ENCODE measurements at regions not wholly inside any gene's neighbourhood (a gene's known extent, or its start where the extent isn't known, plus 50 kb on each side); places are given as distances from the start of the nearest gene placed in this dataset.

DNA sequence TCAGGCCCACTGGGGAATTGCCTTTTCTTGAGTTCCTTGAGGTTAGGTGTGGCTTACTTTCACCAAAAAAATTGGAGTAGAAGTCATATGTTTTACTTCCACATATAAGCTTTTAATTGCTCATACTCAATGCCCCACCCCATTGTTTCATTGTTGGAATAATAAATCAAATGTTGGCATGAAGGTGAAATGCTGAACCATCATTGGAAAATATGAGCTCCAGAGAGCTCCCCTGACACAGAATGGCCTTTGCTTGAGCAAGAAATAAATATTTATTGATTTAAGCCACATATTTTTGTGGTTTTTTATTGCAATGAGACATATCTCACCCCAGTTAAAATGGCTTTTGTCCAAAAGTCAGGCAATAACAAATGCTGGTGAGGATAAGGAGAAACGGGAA, 167.3 kb upstream of the SRD5A2 start:
- TF ChIP-seq, protein P1, sequence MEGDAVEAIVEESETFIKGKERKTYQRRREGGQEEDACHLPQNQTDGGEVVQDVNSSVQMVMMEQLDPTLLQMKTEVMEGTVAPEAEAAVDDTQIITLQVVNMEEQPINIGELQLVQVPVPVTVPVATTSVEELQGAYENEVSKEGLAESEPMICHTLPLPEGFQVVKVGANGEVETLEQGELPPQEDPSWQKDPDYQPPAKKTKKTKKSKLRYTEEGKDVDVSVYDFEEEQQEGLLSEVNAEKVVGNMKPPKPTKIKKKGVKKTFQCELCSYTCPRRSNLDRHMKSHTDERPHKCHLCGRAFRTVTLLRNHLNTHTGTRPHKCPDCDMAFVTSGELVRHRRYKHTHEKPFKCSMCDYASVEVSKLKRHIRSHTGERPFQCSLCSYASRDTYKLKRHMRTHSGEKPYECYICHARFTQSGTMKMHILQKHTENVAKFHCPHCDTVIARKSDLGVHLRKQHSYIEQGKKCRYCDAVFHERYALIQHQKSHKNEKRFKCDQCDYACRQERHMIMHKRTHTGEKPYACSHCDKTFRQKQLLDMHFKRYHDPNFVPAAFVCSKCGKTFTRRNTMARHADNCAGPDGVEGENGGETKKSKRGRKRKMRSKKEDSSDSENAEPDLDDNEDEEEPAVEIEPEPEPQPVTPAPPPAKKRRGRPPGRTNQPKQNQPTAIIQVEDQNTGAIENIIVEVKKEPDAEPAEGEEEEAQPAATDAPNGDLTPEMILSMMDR (conservative IDR thresholded peaks at IDR 0.05; ENCODE audit: low read depth in 2 of 2): no peak
- TF ChIP-seq EZH2 (IDR thresholded peaks at IDR 0.05; ENCODE audit: low read depth, unreplicated experiment) (no peak), EZH2phosphoT487 (IDR thresholded peaks at IDR 0.05; ENCODE audit: unreplicated experiment) (no peak), POLR2AphosphoS5 (IDR thresholded peaks at IDR 0.05; ENCODE audit: low read depth) (no peak)
- TF ChIP-seq, protein P2, sequence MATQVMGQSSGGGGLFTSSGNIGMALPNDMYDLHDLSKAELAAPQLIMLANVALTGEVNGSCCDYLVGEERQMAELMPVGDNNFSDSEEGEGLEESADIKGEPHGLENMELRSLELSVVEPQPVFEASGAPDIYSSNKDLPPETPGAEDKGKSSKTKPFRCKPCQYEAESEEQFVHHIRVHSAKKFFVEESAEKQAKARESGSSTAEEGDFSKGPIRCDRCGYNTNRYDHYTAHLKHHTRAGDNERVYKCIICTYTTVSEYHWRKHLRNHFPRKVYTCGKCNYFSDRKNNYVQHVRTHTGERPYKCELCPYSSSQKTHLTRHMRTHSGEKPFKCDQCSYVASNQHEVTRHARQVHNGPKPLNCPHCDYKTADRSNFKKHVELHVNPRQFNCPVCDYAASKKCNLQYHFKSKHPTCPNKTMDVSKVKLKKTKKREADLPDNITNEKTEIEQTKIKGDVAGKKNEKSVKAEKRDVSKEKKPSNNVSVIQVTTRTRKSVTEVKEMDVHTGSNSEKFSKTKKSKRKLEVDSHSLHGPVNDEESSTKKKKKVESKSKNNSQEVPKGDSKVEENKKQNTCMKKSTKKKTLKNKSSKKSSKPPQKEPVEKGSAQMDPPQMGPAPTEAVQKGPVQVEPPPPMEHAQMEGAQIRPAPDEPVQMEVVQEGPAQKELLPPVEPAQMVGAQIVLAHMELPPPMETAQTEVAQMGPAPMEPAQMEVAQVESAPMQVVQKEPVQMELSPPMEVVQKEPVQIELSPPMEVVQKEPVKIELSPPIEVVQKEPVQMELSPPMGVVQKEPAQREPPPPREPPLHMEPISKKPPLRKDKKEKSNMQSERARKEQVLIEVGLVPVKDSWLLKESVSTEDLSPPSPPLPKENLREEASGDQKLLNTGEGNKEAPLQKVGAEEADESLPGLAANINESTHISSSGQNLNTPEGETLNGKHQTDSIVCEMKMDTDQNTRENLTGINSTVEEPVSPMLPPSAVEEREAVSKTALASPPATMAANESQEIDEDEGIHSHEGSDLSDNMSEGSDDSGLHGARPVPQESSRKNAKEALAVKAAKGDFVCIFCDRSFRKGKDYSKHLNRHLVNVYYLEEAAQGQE (IDR thresholded peaks at IDR 0.05; ENCODE audit: unreplicated experiment): no peak
